22Rv1 (cell line): ENCODE measurements at regions not wholly inside any gene's neighbourhood (a gene's known extent, or its start where the extent isn't known, plus 50 kb on each side); places are given as distances from the start of the nearest gene placed in this dataset.

ENCODE experiments used
- H3K27ac ChIP-seq: fragments of 450-650 bp; 2 replicates; pipeline ENCODE4 v1.5.1; 2017
- ZFX ChIP-seq: fragments of 450-650 bp; IDR thresholded peaks from 2 replicates; pipeline ENCODE4 v1.6.1; 2017; ENCODE audit warnings: antibody characterized with exemption, borderline replicate concordance
- TF ChIP-seq, protein P1 (sequence below): fragments of 450-650 bp; IDR thresholded peaks from 2 replicates; pipeline ENCODE4 v1.5.1; 2017; ENCODE audit warnings: mild to moderate bottlenecking

DNA sequence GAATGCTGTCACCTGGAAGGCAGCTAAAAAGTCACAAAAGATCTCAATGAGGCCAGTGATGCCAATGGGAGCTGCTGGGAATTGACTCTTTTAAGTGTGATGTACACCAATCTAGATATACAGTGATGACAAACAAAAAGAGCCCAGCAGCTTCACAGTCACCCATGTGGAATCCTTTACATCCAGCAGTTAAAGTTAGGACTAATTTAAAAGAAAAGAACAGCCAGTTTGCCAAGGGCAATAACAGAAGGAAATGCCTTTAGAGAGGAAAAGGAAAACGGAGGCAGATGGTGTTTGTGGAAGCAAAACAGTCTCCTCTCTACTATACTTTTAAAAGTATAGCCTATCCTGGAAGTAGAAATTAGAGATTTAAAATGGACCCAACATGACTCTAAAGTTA lies 873.5 kb downstream of the EPHA7 start:
- H3K27ac ChIP-seq, result no peak overlapping the region
- no peak for TF ChIP-seq ZFX
- TF ChIP-seq, protein P1, sequence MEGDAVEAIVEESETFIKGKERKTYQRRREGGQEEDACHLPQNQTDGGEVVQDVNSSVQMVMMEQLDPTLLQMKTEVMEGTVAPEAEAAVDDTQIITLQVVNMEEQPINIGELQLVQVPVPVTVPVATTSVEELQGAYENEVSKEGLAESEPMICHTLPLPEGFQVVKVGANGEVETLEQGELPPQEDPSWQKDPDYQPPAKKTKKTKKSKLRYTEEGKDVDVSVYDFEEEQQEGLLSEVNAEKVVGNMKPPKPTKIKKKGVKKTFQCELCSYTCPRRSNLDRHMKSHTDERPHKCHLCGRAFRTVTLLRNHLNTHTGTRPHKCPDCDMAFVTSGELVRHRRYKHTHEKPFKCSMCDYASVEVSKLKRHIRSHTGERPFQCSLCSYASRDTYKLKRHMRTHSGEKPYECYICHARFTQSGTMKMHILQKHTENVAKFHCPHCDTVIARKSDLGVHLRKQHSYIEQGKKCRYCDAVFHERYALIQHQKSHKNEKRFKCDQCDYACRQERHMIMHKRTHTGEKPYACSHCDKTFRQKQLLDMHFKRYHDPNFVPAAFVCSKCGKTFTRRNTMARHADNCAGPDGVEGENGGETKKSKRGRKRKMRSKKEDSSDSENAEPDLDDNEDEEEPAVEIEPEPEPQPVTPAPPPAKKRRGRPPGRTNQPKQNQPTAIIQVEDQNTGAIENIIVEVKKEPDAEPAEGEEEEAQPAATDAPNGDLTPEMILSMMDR, result no peak

DNA sequence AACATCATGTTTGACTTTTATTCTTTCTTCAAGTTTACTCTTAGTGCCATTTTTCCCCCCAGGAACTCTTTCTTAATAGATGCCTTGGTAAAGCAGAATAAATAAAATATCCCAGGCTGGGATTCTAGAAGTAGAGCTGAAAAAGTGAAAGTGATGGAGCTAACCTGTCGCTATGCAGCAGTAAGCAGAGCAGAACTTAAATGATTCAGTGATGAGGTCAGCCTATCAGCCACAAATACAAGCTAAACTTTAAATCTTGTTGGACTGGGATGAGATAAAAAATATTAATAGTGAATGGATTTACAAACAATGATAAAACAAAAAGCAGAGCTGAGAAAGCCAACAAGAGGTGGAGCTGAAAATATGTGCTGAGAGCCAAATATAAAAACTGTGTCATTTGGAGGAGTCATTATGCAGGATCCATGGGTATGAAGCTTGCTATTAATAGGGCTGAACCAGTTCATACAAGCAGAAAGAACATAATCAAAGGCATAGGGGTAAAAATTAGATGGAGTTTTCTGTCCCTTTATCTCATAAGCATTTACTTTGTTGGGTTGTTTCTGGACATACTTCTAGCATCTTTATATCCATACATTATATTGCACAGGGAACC lies 877.8 kb downstream of the EPHA7 start:
- TF ChIP-seq, protein P1, result no peak
- no peak for TF ChIP-seq ZFX
- H3K27ac ChIP-seq, result no peak overlapping the region

DNA sequence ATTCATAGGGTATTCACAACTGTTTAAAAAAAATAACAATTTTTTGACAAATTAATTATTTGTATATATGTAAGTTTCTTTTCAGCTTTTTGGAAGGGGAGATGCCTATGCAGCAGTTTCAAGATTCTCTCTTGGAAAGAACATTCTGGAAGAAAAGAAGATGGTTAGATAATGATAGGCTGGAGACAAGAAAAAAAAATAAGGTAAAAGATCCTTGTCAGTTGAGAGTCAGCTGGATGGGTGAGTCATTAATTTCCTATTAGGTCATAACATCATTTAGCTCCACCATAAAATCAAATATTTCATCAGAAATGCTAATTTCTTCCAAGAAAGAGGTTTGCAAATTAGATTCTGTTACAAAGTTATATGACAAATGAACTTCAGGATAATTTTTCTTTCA lies 880.4 kb downstream of the EPHA7 start:
- TF ChIP-seq, protein P1, result no peak
- TF ChIP-seq ZFX, result no peak
- no peak overlapping the region for H3K27ac ChIP-seq

DNA sequence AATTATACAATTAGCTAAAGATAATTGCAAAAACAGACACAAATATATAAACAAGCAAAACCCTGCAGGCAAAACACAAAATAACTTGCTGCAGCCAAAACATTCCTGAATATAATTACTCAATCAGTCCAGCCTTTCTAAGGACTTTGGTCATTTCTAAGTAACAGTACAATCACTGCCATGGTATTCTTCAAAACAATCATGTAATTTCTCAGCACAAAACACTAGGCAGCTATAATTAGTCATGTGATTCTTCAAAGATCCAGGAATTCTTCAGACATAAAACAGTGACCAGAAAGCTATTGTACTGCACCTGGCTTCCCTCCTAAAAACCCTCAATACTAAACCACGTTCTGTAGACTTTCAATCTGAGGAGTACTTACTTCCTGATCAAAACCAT lies 881.1 kb downstream of the EPHA7 start:
- no peak overlapping the region for H3K27ac ChIP-seq
- TF ChIP-seq ZFX, result no peak
- TF ChIP-seq, protein P1, result no peak

DNA sequence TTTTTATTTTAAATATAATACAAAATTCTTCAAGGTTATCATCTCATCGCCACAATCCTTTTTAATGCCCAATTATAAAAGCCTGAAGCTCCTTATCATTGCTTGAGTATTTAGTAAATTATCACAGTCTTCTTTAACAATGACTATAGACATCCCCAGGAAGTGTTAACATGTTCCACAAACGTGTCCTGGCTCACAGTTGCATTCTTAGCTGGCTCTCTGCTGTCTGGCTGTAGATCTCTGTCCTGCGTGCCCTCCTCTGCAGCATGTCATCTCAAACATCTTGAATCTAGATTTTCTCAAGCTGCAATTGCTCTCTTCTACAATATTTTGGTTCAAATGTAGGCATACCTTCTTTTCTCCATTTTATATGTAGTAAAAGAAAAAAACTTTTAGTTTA lies 885.2 kb downstream of the EPHA7 start:
- H3K27ac ChIP-seq, result no peak overlapping the region
- no peak for TF ChIP-seq ZFX
- TF ChIP-seq, protein P1, result no peak

DNA sequence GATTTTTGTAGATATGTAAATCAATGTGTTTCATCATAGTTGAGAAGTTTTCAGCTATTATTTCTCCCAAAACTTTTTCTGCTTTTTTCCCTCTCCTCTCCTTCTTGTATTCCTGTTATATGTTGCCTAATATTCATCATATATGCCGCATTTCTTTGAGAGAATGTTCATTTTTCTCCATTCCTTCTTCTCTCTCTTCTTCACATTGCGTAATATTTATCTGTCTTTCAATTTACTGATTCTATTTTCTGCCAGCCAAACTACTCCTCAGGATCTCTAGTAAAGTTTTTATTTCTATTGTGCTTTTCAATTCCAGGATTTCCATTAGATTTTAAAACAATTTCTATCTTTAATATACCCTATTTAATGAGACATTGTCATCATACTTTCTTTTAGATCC lies 896.8 kb downstream of the EPHA7 start:
- TF ChIP-seq, protein P1, result no peak
- no peak for TF ChIP-seq ZFX

DNA sequence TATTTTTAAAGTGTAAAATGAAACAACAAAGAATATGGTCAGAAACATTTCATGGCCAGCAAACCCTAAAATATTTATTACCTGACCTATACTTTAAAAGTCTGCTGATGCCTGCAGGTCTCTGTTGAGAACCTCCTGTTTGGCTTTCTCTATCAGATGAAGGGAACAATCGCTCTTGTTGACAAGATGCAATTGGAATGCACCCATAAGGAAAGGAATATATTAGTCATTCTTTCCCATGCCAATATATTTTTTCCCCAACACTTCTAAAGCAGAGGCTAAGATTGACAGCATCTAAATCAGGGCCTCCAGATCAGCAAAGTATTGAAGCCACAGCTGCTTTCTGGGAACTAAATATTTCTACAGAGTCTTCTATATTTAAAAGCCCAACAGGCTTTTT lies 897.8 kb downstream of the EPHA7 start:
- TF ChIP-seq, protein P1, result no peak
- TF ChIP-seq ZFX, result no peak

More for the DNA sequence above, 896.8 kb downstream of the EPHA7 start:
- H3K27ac ChIP-seq, result no peak overlapping the region

More for the DNA sequence above, 897.8 kb downstream of the EPHA7 start:
- no peak overlapping the region for H3K27ac ChIP-seq
